NCI-H526 treated with DMSO at 0.1 percent for 48 hours (cell line): ENCODE measurements at regions not wholly inside any gene's neighbourhood (a gene's known extent, or its start where the extent isn't known, plus 50 kb on each side); places are given as distances from the start of the nearest gene placed in this dataset.

ENCODE experiments used
- DNase-seq: peaks from one replicate; lab custom pipeline; 2025; lab: John Stamatoyannopoulos, UW

- DNase-seq, result peak; percentile 7
Observed at GRCh38 chr4:159035570-159035969, 67.3 kb upstream of the RAPGEF2 start.

- DNase-seq, result no peak
Observed at GRCh38 chr4:159038536-159038935, 64.3 kb upstream of the RAPGEF2 start.

- DNase-seq, result no peak
Observed at GRCh38 chr4:159041054-159042034, 61.5 kb upstream of the RAPGEF2 start.

GRCh38 chr4:159042097-159042605 lies 60.7 kb upstream of the RAPGEF2 start:
- DNase-seq, result no peak

- DNase-seq, result no peak
Observed at GRCh38 chr4:159042868-159043267, 60.0 kb upstream of the RAPGEF2 start.

- no peak for DNase-seq
Observed at GRCh38 chr4:159043861-159044260, 59.0 kb upstream of the RAPGEF2 start.

GRCh38 chr4:159045321-159045720 lies 57.6 kb upstream of the RAPGEF2 start:
- DNase-seq, result no peak

GRCh38 chr4:159046683-159047082 lies 56.2 kb upstream of the RAPGEF2 start:
- no peak for DNase-seq

- no peak for DNase-seq
Observed at GRCh38 chr4:159047478-159048165, 55.3 kb upstream of the RAPGEF2 start.

- no peak for DNase-seq
Observed at GRCh38 chr4:159048166-159048886, 54.6 kb upstream of the RAPGEF2 start.

- DNase-seq, result no peak
Observed at GRCh38 chr4:159049780-159050375, 53.0 kb upstream of the RAPGEF2 start.

- DNase-seq, result peak; percentile 16
Observed at GRCh38 chr4:159051245-159052071, 51.4 kb upstream of the RAPGEF2 start.

- DNase-seq, result no peak
Observed at GRCh38 chr4:159052315-159052714, 50.6 kb upstream of the RAPGEF2 start.
